Stimulated activated CD4-positive, alpha-beta T cell treated with anti-CD3 and anti-CD28 coated beads, Interleukin-4, amount 100 ng/mL, for 24 hours (primary cell): ENCODE measurements at regions not wholly inside any gene's neighbourhood (a gene's known extent, or its start where the extent isn't known, plus 50 kb on each side); places are given as distances from the start of the nearest gene placed in this dataset.

Source experiments
- DNase-seq: peaks from one replicate; pipeline ENCODE4 v3.0.0-alpha.2; 2020

DNA sequence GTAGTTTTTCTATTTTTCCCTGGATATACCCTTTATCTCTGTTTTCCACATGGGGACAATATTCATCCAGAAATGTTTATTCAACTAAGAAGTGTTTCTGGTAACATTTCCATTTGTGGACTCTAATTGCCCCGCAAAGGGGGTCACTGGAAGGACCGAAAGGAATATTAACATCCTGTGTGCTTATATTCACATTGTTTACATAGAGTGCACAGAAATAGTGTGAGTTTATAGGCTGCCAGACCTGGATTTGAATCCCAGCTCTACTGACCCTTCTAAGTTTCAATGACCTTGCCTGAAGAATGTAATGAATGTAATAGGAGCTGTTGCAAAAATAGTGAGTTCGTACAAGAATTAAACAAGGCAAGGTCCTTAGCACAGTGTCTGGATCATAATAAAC, 152.9 kb upstream of the NCKAP5 start:
- no peak for DNase-seq

DNA sequence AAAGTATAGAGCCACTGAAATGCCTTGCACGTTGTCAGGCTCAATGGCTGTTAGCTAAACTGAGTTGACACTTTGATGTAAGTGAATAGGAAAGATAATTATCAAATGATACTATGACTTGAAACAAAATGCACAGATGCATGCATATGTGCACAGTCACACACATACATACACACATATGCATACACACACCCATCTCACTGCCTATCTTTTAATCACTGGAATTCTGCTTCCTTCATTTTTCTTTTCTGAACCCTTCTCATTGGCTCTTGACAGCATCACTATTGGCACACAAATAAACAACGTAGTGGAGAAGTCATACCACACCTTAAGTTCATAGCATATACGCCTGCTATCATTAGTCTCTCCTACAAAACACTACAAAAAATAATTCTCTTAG, 154.9 kb upstream of the NCKAP5 start:
- DNase-seq: no peak

DNA sequence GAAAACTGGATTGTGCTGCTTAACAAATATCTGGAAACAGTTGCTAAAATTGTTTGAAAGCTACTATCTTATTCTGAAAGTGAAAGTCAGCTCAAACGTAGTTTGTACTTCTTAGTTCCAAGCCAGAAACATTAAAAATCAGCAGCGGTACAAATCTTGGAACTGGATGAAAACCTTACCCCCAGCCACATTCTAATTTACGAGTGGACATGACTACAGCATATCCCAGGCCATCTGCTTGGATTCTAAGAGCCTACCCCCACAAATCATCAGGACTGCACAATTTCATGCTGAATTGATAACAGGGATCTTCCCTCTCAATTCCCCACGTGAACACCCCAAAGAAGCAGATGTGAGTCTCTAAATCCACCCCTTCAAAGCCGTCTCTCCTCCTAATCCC, 158.7 kb upstream of the NCKAP5 start:
- DNase-seq: no peak

DNA sequence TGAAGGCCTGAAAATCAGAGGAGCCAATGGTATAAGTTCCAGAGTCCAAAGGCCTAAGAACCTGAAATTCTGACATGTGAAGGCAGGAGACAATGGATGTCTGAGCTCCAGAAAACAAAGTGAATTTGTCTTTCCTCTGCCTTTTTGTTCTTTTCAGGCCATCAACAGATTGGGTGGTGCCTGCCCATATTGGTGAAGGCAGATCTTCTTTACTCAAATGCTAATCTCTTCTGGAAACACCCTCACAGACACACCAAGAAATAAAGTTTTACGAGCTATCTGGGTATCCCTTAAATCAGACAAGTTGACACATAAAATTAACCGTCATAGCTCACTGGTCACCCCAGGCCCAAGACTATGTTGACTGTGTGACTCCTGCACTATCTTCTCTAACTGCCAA, 163.8 kb upstream of the NCKAP5 start:
- DNase-seq: no peak

DNA sequence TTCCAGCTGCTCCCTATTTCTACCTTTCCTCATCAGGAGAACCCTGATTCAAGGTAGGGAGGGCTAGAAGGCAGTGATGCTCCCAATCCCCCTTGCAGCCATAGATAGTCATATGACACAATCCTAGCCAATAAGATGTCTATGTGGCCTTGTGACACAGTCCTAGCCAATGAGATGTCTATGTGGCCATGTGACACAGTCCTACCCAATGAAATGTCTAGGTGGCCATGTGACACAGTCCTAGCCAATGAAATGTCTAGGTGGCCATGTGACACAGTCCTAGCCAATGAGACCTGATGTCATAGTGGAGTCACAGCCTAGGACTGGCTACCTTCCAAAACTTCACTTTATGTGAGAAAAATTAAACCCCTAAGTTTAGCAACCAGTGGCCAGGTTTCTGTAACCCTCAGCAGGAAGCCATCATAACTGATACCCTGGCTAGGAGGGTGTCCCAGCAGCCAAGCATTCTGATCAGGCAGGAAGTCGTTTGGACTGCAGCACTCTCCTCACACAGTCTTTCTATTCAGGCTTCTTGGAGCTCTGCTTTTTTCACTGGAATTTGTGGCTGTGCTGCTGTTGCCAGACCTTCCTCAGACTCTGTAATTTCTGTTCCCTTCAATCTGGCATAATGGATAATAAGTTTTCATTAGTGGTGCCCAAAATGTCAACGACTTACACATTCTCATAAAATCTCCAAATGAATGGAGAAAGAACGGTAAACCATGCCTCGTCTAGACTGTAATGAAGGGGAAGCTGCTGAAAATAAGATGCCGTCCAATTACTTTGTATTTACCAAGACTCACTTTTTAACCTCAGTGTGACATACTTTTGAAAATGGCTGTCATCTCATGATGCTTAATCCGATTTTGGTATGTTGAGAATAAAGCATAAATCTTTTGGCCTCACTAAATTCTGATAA, 165.0 kb upstream of the NCKAP5 start:
- DNase-seq: no peak

DNA sequence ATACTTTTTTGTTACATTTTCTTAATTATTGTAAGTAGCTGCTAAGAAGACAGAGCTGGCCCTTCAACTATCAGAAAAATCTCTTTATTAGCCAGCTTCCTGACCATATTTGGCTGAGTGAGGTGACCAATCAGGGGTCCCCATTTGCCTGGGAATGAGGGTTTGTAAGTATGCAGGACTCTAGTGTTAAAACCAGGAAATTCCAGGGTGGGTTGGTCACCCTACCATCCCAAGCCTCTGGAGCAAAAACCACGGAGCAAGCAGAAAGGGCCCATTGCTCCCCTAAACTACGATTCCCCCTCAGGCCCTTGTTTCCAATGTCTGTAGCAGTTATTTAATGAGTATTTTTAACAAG, 165.6 kb upstream of the NCKAP5 start:
- DNase-seq: no peak

DNA sequence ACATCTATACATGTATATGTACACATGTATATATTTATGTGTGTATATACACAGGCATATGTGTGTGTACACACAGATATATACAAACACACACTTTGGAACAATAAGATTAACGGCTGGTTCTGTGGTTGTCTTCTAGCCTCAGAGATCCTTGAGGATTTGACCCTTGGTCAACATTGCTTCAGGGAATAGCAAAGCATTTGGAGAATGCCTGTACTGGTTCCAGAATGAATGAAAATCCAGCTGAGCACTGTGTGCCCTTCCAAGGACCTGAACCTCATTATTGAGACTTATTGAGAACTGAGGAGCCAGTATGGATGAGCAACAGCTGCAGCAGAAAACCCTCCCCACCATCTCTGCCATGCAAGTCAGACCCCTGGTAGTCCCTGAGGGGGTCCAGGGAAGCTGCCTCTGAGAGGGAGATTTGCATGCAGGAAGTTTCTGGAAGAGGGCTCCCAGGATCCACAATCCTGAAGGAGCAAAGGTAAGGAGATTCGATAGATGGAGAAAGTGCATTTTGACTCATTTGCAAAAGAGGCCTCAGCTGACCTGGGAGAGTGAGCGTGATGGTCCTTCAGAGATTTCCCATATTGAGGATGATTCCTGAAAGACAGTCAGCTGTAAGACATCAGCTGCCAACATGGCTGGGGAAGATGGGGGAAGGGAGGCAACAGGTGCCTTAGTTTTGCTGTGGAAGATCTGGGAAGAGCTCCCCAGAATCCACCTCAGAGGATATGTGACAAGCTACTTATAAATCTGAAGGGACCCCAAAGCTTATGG, 166.6 kb upstream of the NCKAP5 start:
- DNase-seq: no peak

DNA sequence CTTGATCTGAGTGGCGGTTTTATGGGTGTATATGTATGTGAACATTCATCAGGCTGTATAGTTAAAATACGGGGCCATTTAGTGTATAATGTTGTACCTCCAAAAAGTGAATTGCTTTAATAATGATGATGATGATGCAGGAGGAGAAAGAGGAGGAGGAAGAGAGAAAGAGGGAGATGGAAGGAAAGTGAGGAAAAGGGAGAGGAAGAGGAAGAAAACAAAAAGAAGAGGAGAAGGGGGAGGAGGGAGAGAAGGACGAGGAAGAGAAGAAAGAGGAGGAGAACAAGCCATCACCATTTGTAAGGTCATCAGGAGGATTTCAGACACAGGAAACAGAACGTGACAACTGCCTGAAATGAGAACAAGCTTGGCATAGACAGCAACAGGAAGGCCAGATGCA, 168.4 kb upstream of the NCKAP5 start:
- DNase-seq: no peak

DNA sequence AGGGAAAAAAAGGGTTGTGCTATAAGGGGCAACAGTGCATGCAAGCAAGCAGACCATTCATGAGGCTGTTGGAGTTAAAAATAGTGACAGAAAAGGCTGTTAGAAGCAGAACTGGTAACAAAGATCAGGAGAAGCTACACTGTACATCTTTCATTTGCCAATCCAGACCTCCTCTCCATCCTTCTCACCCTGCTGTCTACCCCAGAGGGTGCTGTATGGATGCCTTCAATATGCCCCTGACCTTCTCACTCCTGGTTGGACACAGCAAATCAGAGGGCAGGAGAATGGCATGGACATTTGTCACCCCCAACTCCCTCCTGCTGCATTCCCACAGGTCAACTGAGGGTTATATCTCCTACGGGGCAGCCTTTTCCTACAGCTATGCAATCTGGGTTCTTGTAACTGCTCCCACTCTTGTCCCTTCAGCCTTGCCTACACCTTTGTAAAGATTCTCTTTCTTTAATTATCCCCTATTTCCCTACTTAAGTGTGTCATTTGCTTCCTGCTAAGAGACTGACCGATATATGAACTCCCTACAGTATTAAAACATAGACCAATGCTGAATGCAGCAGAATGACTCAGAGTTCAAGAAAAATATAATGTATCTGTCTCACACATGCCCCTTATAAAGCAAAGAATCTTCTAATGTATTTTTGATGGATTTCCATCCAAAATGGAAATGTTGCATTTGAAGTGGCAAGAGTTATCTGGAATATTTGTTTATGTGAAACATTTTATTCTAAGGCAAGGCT, 169.2 kb upstream of the NCKAP5 start:
- DNase-seq: no peak

DNA sequence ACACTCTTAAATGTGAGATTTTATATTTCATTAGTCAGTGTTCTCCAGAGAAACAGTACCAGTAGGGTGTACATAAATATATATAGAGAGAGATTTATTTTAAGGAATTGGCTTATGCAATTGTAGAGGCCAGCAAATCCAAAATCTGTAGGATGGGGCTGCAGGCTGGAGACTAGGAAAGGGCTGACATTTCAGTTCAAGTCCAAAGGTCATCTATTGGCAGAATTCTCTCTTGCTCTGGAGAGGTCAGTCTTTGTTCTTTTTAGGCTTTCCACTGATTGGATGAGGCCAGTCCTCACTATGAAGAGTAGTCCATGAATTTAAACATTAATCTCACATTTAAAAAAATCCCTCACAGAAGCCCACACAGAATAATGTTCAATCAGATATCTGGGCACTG, 170.8 kb upstream of the NCKAP5 start:
- DNase-seq: no peak

DNA sequence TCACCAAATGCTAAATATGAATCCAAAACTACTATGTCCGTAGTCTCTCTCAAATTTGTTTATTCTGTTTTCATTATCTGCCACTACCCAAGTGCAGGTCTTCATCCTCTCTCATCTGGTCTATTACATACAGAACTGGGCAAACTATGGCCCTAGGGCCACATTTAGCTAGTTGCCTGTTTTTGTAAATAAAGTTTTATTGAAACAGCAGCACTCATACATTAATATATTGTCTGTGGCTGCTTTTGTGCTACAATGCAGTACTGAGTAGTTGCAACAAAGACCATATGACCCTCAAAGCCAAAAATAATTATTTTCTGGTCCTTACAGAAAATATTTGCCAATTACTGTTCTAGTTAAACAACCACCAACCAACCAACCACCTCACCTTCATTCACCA, 172.2 kb upstream of the NCKAP5 start:
- no peak for DNase-seq

DNA sequence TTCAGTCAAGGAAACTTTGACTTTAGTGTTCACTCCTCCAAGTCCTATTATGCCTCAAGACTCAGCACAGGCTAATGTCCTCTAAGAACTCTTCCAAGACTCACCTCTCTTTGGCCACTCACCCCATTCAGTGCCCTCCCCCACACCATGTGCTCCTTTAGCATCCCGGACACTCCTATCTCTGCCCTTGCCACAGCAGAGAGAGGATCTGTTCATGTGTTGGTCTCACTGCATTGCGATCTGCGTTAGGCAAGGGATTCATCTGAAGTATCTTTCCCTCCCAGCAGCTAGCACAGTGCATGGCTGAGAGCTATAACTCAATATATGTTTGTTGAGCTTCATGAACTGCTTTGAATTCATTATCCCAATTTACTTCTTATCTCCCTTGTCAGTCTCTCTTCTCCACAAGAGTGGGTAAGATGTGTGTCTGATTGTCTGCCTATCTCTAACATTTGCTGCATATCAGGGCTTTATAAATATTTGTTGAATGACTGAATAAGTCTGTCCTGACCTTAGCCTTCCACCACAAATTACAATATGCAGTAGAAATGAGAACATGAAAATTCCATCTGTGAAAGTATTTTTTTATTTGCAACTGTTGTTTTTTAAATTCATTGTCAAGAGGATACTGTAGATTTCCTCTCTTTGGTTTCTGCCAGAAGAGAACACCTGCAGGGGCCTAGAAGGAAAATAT, 179.9 kb upstream of the NCKAP5 start:
- DNase-seq: no peak

DNA sequence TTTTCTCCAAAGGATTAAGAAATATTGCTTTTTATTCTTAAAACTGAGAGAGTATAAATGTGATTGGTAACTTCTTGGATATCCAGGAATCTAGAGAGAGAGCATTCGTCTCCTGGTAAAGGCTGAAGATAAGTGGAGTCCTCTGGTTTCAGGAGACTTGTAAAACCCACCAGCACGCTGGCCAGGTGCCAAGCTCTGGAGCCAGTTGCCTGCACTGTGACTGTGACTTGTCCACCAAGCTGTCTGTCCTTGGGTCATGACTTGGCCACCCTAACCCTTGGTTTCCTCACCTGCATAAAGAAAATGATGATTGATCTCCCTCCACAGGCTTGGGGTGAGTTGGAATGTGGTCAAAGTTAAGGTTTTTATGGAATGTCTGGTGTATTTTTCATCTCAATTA, 185.4 kb upstream of the NCKAP5 start:
- no peak for DNase-seq

DNA sequence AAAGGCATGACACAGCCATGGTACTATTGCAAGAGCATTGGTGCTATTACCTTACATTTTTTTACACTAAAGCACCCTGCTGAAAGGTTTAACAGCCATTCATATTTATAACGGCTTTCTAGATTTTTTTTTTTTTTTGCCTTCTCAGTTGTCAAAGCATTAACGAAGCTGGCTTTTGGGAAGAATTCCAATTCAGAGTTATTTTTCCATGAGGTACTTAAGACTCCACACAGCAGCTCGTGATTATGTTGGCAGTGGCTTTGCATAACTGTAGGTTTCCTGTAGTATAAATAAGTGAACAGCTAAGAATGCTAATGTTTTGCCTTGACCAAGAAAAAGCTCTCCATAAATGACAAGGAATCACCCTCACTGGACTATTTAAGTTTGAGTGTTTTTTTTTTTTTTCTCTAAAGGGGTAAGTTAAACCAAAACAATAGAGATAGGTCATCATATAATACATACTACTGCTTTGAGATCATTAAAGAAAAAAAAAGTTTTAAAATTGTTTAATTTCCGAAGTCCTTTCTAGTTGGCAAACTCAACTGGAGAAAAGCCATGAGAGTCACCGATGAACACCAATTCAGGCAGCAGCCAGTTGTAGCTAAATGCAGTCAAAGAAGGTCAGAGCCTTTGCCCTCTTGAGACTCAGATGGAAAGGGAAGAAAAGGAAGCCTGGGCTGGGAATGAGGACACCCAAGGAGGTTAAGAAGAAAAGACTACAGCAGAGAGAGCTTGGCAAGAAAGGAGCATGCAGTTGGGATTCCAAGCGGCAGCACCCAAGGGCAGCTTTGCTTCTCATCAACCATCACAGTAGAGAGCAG, 187.4 kb upstream of the NCKAP5 start:
- no peak for DNase-seq

DNA sequence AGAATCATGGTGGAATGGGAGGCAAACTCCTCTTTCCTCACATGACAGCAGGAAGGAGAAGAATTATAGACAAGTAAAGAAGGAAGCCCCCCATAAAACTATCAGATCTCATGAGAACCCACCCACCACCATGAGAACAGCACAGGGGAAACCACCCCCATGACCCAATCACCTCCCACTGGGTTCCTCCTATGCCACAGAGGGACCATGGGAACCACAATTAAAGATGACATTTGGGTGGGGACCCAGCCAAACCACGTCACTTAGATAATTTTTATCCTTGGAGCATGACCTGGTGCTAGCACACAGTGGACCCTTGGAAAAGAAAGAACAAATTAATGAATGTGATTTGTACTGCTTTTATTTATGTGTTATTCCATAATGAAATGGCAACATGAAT, 188.6 kb upstream of the NCKAP5 start:
- DNase-seq: no peak

DNA sequence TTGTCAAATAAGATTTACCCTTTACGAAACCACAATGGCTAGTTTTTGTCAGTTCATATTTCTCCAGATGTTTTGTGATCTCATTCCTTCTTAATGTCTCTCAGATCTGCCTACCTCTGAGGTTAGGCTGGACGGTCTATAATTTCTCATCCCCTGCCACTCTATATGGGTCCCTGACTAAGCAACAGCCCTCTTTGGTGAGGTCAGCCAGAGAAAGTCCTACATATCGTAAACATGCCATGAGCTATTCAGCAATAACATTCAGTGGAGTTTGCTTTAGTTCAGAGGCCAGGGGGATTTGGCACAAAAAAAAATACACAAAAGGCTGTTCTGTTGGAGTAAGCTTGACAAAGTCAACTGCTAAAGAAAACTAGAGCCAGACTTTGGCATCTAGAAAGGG, 192.1 kb upstream of the NCKAP5 start:
- no peak for DNase-seq

DNA sequence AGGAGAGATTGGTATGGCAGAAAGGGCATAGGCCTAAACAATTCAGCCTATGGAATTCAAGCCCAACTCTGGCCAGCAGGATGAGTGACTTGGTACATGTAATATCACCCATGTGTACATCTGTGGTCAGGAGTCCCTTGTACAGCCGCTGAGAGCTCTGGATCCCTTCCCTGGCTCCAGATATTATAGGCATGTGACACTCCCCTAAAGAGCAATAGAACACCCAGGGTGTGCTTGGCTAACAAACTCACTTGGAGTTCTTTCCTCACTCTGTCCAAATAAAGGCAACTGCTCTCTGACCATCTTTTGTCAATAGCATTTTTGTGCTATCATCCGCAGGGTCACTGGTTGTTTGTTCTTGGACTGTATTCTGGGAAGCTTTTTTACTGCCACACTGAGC, 197.4 kb upstream of the NCKAP5 start:
- DNase-seq: no peak

DNA sequence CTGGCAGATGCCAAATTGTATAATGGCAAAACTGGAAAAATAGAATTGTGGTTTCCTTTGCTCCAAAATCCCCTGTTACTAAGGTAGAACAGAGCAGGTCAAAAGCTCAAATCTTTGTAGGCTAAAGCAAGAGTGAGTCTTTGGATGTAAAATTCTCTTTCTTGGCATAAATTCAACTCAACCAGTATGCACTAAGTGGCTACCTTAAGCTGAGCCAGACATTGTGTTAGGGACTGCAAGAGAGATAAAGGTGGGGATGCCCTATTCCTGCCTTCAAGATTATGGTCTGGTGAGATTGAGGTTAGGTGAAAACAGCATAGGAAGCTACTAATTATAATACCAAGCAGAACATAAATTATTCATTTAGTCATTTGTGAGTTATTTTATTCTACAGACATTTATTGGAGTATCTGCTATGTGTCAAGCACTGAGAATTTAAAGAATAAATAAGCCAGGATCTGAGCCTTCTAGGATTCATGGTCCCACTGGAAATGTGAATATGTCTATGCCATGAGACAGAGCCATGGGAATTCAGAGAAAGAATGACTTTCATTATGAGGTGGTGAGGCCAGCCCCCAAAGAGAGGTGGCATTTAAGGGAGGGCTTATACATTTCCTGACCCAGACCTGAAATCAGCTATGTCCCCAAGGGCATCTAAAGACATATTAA, 198.0 kb upstream of the NCKAP5 start:
- DNase-seq: no peak

DNA sequence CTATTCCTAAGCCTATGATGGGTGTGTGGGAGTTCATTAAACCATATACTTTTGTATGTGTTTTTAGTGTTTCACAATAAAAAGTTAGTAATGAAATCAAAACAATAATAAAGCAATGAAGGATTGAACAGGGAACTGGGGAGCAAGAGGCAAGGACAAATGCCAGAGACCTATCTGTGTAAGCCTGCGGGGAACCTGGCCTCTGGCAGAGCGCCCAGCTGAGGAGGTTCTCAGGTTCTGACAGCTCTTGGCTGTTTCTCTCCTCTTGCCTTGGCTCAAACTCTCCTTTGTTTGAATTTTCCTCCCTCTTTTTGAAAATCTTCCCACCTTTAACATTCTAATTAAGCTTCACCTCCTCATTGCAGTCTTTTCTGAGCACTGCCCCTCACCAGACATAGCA, 200.0 kb upstream of the NCKAP5 start:
- DNase-seq: no peak

DNA sequence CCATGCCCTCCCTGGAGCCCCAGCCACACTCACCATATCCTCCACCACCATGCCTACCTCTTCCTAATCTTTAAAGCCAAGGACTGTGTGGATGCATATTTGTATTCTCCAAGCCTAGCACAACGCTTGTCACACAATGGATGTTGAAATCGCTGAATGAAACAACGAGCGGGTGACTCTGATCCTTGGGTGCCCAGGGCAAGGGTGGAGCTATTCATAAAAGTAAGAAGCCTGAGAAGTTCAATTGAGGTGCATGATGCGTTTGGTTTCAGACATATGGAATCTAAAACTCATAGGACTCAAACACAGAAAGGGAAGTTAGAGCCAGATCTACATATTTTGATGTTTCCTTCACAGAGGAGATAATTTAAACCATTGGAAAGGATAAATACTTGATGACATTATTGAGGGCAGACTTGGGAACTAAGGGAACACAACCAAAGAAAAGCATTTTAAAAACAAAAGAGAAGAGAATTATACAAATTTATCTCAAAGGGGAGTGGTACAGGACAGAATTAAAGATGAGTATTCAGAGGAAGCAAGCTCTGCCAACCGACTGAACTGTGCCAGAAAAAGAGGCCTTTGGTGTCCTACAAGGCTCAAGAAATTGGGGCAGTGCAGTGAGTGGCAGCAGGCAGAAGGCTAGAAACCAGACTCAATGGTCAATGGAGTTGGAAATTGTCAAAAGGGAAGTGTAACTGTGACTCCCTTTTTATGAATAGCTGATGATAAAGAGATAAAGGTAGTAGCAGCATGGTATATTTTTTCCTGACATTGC, 200.6 kb upstream of the NCKAP5 start:
- DNase-seq: no peak
